ENCODE measurements at regions not wholly inside any gene's neighbourhood (a gene's known extent, or its start where the extent isn't known, plus 50 kb on each side); places are given as distances from the start of the nearest gene placed in this dataset.

DNA sequence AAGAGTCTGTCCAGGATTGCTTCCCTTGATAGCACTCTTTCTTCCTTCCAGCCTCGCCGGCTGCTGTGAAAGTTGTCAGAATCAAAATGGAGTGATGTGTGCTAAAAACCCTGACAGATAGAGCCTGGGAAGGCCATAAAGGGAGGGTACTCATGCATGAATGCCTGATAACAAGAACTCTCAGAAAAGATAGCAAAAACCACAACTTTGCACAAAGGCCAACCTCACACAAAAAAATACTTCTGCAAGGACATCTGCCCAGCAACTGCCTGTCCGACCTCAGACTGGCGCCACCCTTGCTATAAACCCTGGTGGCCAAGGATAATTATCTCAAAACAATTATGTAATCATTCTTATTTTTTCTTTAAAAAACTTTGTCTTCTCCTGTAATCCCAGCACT lies 133.2 kb upstream of the SVIL start:
- 61% methylated on average over 2 of the region's 4 CpGs for WGBS (ENCODE audit: insufficient coverage)
- TF ChIP-seq, protein P1, sequence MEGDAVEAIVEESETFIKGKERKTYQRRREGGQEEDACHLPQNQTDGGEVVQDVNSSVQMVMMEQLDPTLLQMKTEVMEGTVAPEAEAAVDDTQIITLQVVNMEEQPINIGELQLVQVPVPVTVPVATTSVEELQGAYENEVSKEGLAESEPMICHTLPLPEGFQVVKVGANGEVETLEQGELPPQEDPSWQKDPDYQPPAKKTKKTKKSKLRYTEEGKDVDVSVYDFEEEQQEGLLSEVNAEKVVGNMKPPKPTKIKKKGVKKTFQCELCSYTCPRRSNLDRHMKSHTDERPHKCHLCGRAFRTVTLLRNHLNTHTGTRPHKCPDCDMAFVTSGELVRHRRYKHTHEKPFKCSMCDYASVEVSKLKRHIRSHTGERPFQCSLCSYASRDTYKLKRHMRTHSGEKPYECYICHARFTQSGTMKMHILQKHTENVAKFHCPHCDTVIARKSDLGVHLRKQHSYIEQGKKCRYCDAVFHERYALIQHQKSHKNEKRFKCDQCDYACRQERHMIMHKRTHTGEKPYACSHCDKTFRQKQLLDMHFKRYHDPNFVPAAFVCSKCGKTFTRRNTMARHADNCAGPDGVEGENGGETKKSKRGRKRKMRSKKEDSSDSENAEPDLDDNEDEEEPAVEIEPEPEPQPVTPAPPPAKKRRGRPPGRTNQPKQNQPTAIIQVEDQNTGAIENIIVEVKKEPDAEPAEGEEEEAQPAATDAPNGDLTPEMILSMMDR (IDR thresholded peaks at IDR 0.05) = no peak
- Histone ChIP-seq H3K4me2 (replicated peaks; ENCODE audit: extremely low read depth, low read length, poor library complexity, severe bottlenecking) (no peak overlapping the region), H4K20me1 (ENCODE audit: insufficient read depth, low read length) (no peaks in the 10 kb centered on the region), H2AFZ (ENCODE audit: insufficient read depth, low read depth, low read length, poor library complexity, severe bottlenecking) (no peak overlapping the region), H3K27ac (ENCODE audit: low read depth in 1 of 2, low read length in 2 of 2) (no peak overlapping the region), H3K27me3 (ENCODE audit: control insufficient read depth in 2 of 2, insufficient read depth in 2 of 2, low read length in 2 of 2) (no peaks in the 10 kb centered on the region), H3K9me3 (replicated peaks in 1 of 2; ENCODE audit: control insufficient read depth in 1 of 2, insufficient read depth in 1 of 2, low read length in 2 of 2) (no peaks in the 10 kb centered on the region), H3K9ac (ENCODE audit: insufficient read depth, low read length, poor library complexity, severe bottlenecking) (no peak overlapping the region), H3K36me3 (replicated peaks in 1 of 2; ENCODE audit: control insufficient read depth in 1 of 2, insufficient read depth in 2 of 2, low read length in 2 of 2) (no peaks in the 10 kb centered on the region), H3K79me2 (ENCODE audit: insufficient read depth, low read length) (no peaks in the 10 kb centered on the region), H3K4me3 (replicated peaks in 1 of 3; ENCODE audit: low read depth in 2 of 3, low read length in 3 of 3) (no peak overlapping the region), H3K4me1 (ENCODE audit: control insufficient read depth in 1 of 2, insufficient read depth in 2 of 2, low read length in 2 of 2) (peaks cover 6 to 7% of the 10 kb centered on the region in 2 donors)
- H3K4me3 Mint-ChIP-seq = no peak overlapping the region
- H3K27ac Mint-ChIP-seq = no peak overlapping the region
- intact Hi-C loops (cut with micrococcal nuclease) = no loop called here
- H3K4me1 Mint-ChIP-seq = peaks cover 14% of the 10 kb centered on the region
- DNase-seq = no peak
- no peaks in the 10 kb centered on the region for H3K36me3 Mint-ChIP-seq
- peaks cover 0 to 5% (median 2%) of the 10 kb centered on the region in 3 donors for H3K27me3 Mint-ChIP-seq (ENCODE audit: low read depth in 3 of 3)
- H3K9me3 Mint-ChIP-seq = peaks cover 0 to 1% (median 0%) of the 10 kb centered on the region in 7 donors

DNA sequence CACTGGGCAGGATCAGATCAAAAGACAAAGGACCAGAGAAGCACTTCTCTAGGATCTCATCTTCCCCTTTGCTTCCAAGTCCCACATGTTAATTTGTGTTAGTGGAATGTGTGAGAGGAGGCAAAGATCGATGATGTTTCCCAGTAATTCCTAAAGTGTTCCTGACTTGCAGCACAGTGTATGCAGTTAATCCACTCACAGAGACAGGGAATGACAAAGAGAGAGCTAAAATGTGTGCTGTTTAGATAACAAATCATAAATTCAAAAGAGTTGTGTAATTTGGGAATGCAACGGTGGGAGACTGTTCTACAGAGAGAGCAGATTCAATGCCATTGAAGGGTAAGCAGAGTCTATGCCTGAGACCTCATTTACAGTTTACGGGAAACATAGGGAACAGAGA lies 132.0 kb upstream of the SVIL start:
- Histone ChIP-seq H3K4me1 (ENCODE audit: control insufficient read depth in 1 of 2, insufficient read depth in 2 of 2, low read length in 2 of 2) (no peaks in the 10 kb centered on the region), H4K20me1 (ENCODE audit: insufficient read depth, low read length) (no peaks in the 10 kb centered on the region), H3K9ac (ENCODE audit: insufficient read depth, low read length, poor library complexity, severe bottlenecking) (no peak overlapping the region), H2AFZ (ENCODE audit: insufficient read depth, low read depth, low read length, poor library complexity, severe bottlenecking) (no peak overlapping the region), H3K79me2 (ENCODE audit: insufficient read depth, low read length) (no peaks in the 10 kb centered on the region), H3K27me3 (ENCODE audit: control insufficient read depth in 2 of 2, insufficient read depth in 2 of 2, low read length in 2 of 2) (no peaks in the 10 kb centered on the region), H3K4me3 (replicated peaks in 1 of 3; ENCODE audit: low read depth in 2 of 3, low read length in 3 of 3) (no peak overlapping the region), H3K4me2 (replicated peaks; ENCODE audit: extremely low read depth, low read length, poor library complexity, severe bottlenecking) (no peak overlapping the region), H3K36me3 (replicated peaks in 1 of 2; ENCODE audit: control insufficient read depth in 1 of 2, insufficient read depth in 2 of 2, low read length in 2 of 2) (no peaks in the 10 kb centered on the region), H3K9me3 (replicated peaks in 1 of 2; ENCODE audit: control insufficient read depth in 1 of 2, insufficient read depth in 1 of 2, low read length in 2 of 2) (no peaks in the 10 kb centered on the region), H3K27ac (ENCODE audit: low read depth in 1 of 2, low read length in 2 of 2) (no peak overlapping the region)
- DNase-seq = no peak
- TF ChIP-seq, protein P1 (IDR thresholded peaks at IDR 0.05) = no peak
- intact Hi-C loops (cut with micrococcal nuclease) = no loop called here
- no peak overlapping the region for H3K4me3 Mint-ChIP-seq
- H3K9me3 Mint-ChIP-seq = no peaks in the 10 kb centered on the region
- no peak overlapping the region for H3K27ac Mint-ChIP-seq
- peaks cover 6% of the 10 kb centered on the region for H3K4me1 Mint-ChIP-seq
- 83% methylated on average over 1 of the region's 3 CpGs for WGBS (ENCODE audit: insufficient coverage)
- no peaks in the 10 kb centered on the region for H3K36me3 Mint-ChIP-seq
- peaks cover 0 to 5% (median 2%) of the 10 kb centered on the region in 3 donors for H3K27me3 Mint-ChIP-seq (ENCODE audit: low read depth in 3 of 3)

Data from CD14-positive monocyte (primary cell).